PC-3 (cell line): ENCODE measurements at regions not wholly inside any gene's neighbourhood (a gene's known extent, or its start where the extent isn't known, plus 50 kb on each side); places are given as distances from the start of the nearest gene placed in this dataset.

Experiments
- EZH2phosphoT487 ChIP-seq: fragments of 300-600 bp; sonication (generic); IDR thresholded peaks from 2 replicates; pipeline ENCODE4 v1.6.1; 2018; ENCODE audit warnings: mild to moderate bottlenecking, antibody characterized with exemption, low read length, borderline replicate concordance
- TF ChIP-seq, protein P1 (sequence below): fragments of 300-600 bp; sonication (generic); conservative IDR thresholded peaks from 2 replicates; pipeline ENCODE4 v1.5.1; 2017; ENCODE audit warnings: antibody characterized with exemption, low read depth, mild to moderate bottlenecking, low read length

GRCh38 chr20:52016022-52016421 lies 175.6 kb downstream of the ZFP64 start:
- TF ChIP-seq, protein P1, sequence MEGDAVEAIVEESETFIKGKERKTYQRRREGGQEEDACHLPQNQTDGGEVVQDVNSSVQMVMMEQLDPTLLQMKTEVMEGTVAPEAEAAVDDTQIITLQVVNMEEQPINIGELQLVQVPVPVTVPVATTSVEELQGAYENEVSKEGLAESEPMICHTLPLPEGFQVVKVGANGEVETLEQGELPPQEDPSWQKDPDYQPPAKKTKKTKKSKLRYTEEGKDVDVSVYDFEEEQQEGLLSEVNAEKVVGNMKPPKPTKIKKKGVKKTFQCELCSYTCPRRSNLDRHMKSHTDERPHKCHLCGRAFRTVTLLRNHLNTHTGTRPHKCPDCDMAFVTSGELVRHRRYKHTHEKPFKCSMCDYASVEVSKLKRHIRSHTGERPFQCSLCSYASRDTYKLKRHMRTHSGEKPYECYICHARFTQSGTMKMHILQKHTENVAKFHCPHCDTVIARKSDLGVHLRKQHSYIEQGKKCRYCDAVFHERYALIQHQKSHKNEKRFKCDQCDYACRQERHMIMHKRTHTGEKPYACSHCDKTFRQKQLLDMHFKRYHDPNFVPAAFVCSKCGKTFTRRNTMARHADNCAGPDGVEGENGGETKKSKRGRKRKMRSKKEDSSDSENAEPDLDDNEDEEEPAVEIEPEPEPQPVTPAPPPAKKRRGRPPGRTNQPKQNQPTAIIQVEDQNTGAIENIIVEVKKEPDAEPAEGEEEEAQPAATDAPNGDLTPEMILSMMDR = no peak
- TF ChIP-seq EZH2phosphoT487 = no peak
